ENCODE measurements at regions not wholly inside any gene's neighbourhood (a gene's known extent, or its start where the extent isn't known, plus 50 kb on each side); places are given as distances from the start of the nearest gene placed in this dataset.

DNA sequence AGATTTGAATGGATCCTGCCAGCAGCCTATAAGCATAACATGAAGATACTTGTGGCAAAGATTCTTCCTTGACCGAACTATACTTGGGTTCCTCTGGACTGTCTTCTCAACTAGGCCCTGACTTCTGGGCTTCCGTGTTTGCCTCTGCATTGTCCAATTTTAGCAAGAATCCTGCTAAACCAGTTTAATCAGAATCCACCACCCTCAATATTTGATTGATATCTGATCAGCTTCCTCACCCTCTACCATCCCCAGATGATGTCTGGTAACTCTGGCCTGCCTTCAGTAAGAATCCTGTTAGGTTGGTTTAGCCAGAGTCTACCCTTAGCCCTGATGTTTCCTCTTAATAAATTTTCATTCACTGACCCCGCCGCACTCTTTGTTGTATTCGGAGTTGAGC, 54.4 kb upstream of the GALNT10 start (continued):
- TF ChIP-seq RELA (IDR thresholded peaks at IDR 0.05; ENCODE audit: borderline replicate concordance, partially characterized antibody) (no peak), SMARCA5 (IDR thresholded peaks at IDR 0.05) (no peak), ZNF217 (IDR thresholded peaks at IDR 0.05) (no peak), SIN3A (IDR thresholded peaks at IDR 0.05; ENCODE audit: low read depth, low read length) (no peak), SREBF2 (IDR thresholded peaks at IDR 0.05; ENCODE audit: low read length) (no peak), JUNB (IDR thresholded peaks at IDR 0.05) (no peak), SPI1 (IDR thresholded peaks at IDR 0.05; ENCODE audit: borderline replicate concordance, insufficient read depth, low read depth, low read length) (no peak)
- TF ChIP-seq, protein P1, sequence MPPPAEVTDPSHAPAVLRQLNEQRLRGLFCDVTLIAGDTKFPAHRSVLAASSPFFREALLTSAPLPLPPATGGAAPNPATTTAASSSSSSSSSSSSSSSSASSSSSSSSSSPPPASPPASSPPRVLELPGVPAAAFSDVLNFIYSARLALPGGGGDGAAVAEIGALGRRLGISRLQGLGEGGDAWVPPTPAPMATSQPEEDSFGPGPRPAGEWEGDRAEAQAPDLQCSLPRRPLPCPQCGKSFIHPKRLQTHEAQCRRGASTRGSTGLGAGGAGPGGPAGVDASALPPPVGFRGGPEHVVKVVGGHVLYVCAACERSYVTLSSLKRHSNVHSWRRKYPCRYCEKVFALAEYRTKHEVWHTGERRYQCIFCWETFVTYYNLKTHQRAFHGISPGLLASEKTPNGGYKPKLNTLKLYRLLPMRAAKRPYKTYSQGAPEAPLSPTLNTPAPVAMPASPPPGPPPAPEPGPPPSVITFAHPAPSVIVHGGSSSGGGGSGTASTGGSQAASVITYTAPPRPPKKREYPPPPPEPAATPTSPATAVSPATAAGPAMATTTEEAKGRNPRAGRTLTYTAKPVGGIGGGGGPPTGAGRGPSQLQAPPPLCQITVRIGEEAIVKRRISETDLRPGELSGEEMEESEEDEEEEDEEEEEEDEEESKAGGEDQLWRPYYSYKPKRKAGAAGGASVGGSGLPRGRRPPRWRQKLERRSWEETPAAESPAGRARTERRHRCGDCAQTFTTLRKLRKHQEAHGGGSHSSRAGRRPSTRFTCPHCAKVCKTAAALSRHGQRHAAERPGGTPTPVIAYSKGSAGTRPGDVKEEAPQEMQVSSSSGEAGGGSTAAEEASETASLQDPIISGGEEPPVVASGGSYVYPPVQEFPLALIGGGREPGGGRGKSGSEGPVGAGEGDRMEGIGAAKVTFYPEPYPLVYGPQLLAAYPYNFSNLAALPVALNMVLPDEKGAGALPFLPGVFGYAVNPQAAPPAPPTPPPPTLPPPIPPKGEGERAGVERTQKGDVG (CRISPR knock-in tag; IDR thresholded peaks at IDR 0.05) = no peak
- TF ChIP-seq, protein P2, sequence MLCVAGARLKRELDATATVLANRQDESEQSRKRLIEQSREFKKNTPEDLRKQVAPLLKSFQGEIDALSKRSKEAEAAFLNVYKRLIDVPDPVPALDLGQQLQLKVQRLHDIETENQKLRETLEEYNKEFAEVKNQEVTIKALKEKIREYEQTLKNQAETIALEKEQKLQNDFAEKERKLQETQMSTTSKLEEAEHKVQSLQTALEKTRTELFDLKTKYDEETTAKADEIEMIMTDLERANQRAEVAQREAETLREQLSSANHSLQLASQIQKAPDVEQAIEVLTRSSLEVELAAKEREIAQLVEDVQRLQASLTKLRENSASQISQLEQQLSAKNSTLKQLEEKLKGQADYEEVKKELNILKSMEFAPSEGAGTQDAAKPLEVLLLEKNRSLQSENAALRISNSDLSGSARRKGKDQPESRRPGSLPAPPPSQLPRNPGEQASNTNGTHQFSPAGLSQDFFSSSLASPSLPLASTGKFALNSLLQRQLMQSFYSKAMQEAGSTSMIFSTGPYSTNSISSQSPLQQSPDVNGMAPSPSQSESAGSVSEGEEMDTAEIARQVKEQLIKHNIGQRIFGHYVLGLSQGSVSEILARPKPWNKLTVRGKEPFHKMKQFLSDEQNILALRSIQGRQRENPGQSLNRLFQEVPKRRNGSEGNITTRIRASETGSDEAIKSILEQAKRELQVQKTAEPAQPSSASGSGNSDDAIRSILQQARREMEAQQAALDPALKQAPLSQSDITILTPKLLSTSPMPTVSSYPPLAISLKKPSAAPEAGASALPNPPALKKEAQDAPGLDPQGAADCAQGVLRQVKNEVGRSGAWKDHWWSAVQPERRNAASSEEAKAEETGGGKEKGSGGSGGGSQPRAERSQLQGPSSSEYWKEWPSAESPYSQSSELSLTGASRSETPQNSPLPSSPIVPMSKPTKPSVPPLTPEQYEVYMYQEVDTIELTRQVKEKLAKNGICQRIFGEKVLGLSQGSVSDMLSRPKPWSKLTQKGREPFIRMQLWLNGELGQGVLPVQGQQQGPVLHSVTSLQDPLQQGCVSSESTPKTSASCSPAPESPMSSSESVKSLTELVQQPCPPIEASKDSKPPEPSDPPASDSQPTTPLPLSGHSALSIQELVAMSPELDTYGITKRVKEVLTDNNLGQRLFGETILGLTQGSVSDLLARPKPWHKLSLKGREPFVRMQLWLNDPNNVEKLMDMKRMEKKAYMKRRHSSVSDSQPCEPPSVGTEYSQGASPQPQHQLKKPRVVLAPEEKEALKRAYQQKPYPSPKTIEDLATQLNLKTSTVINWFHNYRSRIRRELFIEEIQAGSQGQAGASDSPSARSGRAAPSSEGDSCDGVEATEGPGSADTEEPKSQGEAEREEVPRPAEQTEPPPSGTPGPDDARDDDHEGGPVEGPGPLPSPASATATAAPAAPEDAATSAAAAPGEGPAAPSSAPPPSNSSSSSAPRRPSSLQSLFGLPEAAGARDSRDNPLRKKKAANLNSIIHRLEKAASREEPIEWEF (IDR thresholded peaks at IDR 0.05; ENCODE audit: insufficient replicate concordance, low read depth, low read length) = no peak

All from GM12878 (cell line).